ENCODE measurements at regions not wholly inside any gene's neighbourhood (a gene's known extent, or its start where the extent isn't known, plus 50 kb on each side); places are given as distances from the start of the nearest gene placed in this dataset.

- TF ChIP-seq CTCF (IDR thresholded peaks at IDR 0.05) (no peak), GABPB1 (CRISPR knock-in tag; IDR thresholded peaks at IDR 0.05) (no peak), SP1 (CRISPR knock-in tag; conservative IDR thresholded peaks at IDR 0.05) (no peak), ATF6 (CRISPR knock-in tag; IDR thresholded peaks at IDR 0.05) (no peak), PRDM15 (CRISPR knock-in tag; IDR thresholded peaks at IDR 0.05) (no peak), HMGXB4 (CRISPR knock-in tag; IDR thresholded peaks at IDR 0.05) (no peak), ATF1 (CRISPR knock-in tag; IDR thresholded peaks at IDR 0.05) (no peak), ZNF671 (CRISPR knock-in tag; IDR thresholded peaks at IDR 0.05) (no peak), ZNF512 (CRISPR knock-in tag; IDR thresholded peaks at IDR 0.05; ENCODE audit: borderline replicate concordance) (no peak)
Measured at GRCh38 chr19:29882719-29883105, 59.3 kb upstream of the URI1 start.

All from WTC11 (cell line).